GM10248 (cell line): ENCODE measurements at regions not wholly inside any gene's neighbourhood (a gene's known extent, or its start where the extent isn't known, plus 50 kb on each side); places are given as distances from the start of the nearest gene placed in this dataset.

ENCODE experiments used
- CTCF ChIA-PET: fragments of 300-600 bp; sonication (Branson Sonifier 250); formaldehyde crosslinking; extraction: SDS; loops from one replicate; lab custom pipeline; 2021; ENCODE audit warnings: antibody characterized with exemption; lab: Yijun Ruan, JAX
- POLR2A ChIA-PET: fragments of 350-650 bp; sonication (Branson Sonifier 250); formaldehyde crosslinking; extraction: SDS; loops from one replicate; lab custom pipeline; 2020; ENCODE audit warnings: antibody characterized with exemption; lab: Yijun Ruan, JAX
- DNase-seq: peaks from one replicate; pipeline ENCODE4 v3.0.0; 2012; ENCODE audit errors: extremely low spot score
- TF ChIP-seq, protein P1 (sequence below): IDR thresholded peaks from 2 replicates; pipeline ENCODE4 v1.5.1; 2012; ENCODE audit warnings: mild to moderate bottlenecking, low read depth; ENCODE audit errors: extremely low read depth, missing control alignments, control extremely low read depth

DNA sequence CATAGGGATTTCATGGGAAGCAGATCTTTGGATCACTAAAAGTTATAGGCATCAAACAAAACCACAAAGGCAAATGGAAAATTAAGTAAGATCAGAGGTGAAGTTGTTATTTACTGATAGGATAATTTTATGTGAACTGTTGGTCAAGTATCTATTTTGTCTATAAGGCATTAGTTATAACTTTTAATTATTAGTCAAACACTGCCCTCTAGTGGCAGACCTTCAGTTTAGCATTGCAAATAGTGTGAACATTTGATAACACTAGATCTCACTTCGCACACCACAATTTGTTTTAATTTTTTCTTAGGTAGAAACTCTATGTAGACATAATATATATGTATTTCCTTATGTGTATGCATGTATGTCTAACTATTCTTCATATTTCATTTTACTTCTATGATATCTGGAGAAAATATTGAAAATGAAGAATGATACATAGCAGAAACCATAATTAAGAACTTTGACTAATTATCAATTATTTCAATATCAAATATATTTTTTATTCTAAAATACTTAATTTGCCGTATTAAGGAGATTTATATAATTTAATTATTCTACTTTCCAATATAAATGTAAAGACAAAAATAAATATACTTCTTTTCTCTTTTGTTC, 214.5 kb upstream of the TACR3 start:
- POLR2A ChIA-PET = no interaction called here
- DNase-seq = peak; percentile 51
- CTCF ChIA-PET = interaction anchor here (1.0 to 3.1 kb wide), 5 partner anchors 12 to 736 kb away, joined by 3 to 10 read pairs (median 3); no protein-coding TSS in a partner anchor
- TF ChIP-seq, protein P1, sequence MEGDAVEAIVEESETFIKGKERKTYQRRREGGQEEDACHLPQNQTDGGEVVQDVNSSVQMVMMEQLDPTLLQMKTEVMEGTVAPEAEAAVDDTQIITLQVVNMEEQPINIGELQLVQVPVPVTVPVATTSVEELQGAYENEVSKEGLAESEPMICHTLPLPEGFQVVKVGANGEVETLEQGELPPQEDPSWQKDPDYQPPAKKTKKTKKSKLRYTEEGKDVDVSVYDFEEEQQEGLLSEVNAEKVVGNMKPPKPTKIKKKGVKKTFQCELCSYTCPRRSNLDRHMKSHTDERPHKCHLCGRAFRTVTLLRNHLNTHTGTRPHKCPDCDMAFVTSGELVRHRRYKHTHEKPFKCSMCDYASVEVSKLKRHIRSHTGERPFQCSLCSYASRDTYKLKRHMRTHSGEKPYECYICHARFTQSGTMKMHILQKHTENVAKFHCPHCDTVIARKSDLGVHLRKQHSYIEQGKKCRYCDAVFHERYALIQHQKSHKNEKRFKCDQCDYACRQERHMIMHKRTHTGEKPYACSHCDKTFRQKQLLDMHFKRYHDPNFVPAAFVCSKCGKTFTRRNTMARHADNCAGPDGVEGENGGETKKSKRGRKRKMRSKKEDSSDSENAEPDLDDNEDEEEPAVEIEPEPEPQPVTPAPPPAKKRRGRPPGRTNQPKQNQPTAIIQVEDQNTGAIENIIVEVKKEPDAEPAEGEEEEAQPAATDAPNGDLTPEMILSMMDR = peak; percentile 63

DNA sequence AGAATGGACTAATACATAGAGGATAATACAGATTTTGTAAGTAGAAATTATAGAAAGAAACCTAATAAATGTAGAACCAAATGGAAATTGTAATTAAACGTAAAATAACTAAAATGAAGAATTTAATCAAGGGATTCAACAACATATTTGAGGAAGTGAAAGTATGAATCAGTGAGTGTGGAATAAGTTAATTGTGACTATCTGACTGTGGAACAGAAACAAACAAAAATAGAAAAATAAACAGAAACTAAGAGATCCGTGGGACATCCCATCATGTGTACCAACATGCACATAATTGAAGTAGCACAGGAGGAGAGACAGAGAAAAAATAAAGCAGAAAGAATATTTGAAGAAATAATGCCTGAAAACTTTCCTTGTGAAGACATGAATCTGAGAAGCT, 208.6 kb upstream of the TACR3 start:
- CTCF ChIA-PET = interaction anchor here (1.1 to 1.8 kb wide), 4 partner anchors 10 to 21 kb away, joined by 3 to 7 read pairs (median 4); no protein-coding TSS in a partner anchor
- TF ChIP-seq, protein P1 = no peak

DNA sequence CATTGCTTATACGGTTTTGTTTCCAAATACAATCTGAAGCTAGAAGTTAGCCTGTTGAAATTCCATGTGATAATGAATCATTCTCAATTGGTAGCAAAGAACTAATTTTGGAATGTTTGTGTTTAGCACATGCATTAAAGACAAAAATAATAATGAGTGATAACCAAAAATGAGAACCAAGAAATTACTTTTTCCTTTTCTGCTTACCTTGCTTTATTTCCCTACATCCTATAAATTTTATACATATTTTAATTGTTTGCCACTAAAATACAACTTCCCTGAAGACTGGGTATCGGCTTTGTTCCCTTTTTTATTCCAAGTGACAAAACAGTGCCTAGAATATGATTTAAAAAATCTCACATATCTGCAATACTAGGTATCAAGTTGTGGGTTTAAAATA, 203.8 kb upstream of the TACR3 start:
- TF ChIP-seq, protein P1 = no peak
- ChIA-PET POLR2A (no interaction called here), CTCF (interaction anchor here (1.6 to 3.2 kb wide), 2 partner anchors 8 to 9 kb away, joined by 5 to 10 read pairs; no protein-coding TSS in a partner anchor)
- DNase-seq = no peak

More for the DNA sequence above, 208.6 kb upstream of the TACR3 start:
- DNase-seq = no peak
- POLR2A ChIA-PET = no interaction called here

DNA sequence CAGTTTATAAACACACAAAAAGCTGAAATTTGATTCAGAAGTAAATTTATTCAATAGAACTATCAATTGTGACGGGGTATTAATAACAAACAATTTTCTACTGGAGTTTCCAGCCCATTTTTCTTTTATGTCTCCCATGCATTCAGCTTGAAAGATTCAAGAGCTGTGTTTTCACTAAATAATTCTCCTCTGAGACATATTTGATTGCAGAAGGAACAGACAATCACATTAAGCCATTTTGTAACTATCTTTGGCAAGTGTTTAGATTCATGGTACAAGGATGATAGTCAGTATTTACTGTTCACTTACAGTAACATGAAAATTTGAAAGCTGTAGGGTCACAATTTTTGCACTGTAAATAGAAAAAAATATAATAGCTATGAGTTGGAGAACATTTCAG, 198.4 kb upstream of the TACR3 start:
- TF ChIP-seq, protein P1 = no peak
- CTCF ChIA-PET = interaction anchor here (1.2 to 1.3 kb wide), 3 partner anchors 9 to 16 kb away, joined by 3 to 4 read pairs (median 3); no protein-coding TSS in a partner anchor
- POLR2A ChIA-PET = no interaction called here
- no peak for DNase-seq

DNA sequence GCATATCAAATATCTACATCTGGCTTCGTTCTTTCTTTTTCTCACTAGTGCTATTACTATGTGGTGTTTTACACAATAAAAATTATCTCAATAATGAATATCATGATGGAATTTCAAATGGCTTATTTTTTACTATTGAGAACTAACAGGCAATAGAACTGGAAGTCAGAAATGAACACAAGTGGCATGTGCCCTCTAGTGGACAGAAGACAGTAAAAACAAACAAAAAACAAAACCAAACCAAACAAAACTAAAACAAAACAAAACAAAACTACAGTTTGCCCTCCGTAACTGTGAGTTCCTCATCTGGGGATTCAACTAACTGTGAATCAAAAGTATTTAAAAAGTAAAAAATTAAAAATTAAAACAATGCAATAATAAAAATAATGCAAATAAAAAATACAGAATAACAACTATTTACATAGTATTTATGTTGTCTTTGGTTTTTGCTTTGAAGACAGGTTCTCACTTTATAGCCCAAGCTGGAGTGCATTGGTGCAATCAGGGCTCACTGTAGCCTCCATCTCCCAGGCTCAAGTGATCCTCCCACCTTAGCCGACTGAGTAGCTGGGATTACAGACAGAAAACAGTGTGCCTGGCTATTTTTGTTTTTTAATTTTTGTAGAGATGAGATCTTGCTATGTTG, 195.6 kb upstream of the TACR3 start:
- ChIA-PET POLR2A (no interaction called here), CTCF (interaction anchor here (0.7 to 1.3 kb wide), 7 partner anchors 9 to 20 kb away, joined by 3 to 7 read pairs (median 5); no protein-coding TSS in a partner anchor)
- TF ChIP-seq, protein P1 = peak; percentile 77
- DNase-seq = peak; percentile 31

DNA sequence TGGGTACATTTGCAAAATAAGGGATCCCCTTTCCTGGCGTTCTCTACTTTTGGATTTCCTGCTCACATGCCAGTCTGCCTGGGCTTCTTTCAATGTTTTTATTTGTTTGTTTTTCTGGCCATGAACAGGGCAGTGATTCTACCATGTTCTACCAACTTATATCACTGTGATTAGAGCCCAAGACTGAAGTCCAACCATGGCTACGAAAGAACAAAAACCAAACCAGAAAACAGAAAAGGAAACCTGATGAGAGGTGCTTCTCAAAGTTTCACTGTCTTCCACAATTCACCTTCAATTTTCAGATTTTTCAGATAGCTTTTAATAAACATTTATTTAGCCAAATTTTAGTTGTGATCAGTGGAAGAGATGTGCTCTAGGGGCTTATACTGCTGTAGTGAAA, 187.6 kb upstream of the TACR3 start:
- TF ChIP-seq, protein P1 = no peak
- CTCF ChIA-PET = interaction anchor here (1.1 to 1.9 kb wide), 4 partner anchors 7 to 26 kb away, joined by 3 to 5 read pairs (median 4); no protein-coding TSS in a partner anchor
- no peak for DNase-seq
- POLR2A ChIA-PET = no interaction called here
